SK-N-SH (cell line): ENCODE measurements at regions not wholly inside any gene's neighbourhood (a gene's known extent, or its start where the extent isn't known, plus 50 kb on each side); places are given as distances from the start of the nearest gene placed in this dataset.

ENCODE experiments used
- CTCF ChIA-PET: fragments of 300-600, 350-600 bp; formaldehyde crosslinking; extraction: SDS; loops from one replicate; lab custom pipeline; 2021; lab: Yijun Ruan, JAX
- POLR2A ChIA-PET: fragments of 350-600 bp; sonication (Branson Sonifier 250); formaldehyde crosslinking; extraction: SDS; loops from one replicate; lab custom pipeline; 2020; ENCODE audit warnings: antibody characterized with exemption, inconsistent platforms; lab: Yijun Ruan, JAX
- DNase-seq: peaks from one replicate; pipeline ENCODE4 v3.0.0; 2012
- H2AFZ ChIP-seq: fragments of 200-600 bp; sonication (generic); 2 replicates; pipeline ENCODE4 v1.8.1; 2016; ENCODE audit warnings: antibody characterized with exemption, mild to moderate bottlenecking, low read depth
- H3F3A ChIP-seq: fragments of 200-600 bp; sonication (generic); replicated peaks from 2 replicates; pipeline ENCODE3; 2016; ENCODE audit warnings: antibody characterized with exemption, mild to moderate bottlenecking; ENCODE audit not compliant: insufficient read depth
- H3K27ac ChIP-seq, 2 experiments: fragments of 200-500 bp in 1 of 2; fragments of 200-600 bp in 1 of 2; sonication (Bioruptor generic) in 1 of 2; sonication (generic), shearing (Covaris generic) in 1 of 2; 2 replicates each; pipeline versions ENCODE4 v1.5.1 to v1.6.1; 2014 to 2016; ENCODE audit warnings: low read depth in 2 of 2, inconsistent platforms in 1 of 2, low read length in 1 of 2, mild to moderate bottlenecking in 1 of 2, mixed read lengths in 1 of 2
- H3K27me3 ChIP-seq: fragments of 200-600 bp; sonication (generic), shearing (Covaris generic); 2 replicates; pipeline ENCODE4 v1.6.1; 2016; ENCODE audit warnings: mixed run types; ENCODE audit not compliant: insufficient read depth
- H3K36me3 ChIP-seq, 2 experiments: fragments of 200-500 bp in 1 of 2; fragments of 200-600 bp in 1 of 2; sonication (Bioruptor generic) in 1 of 2; sonication (generic) in 1 of 2; replicated peaks in 1 of 2; 2 replicates each; pipeline versions ENCODE3 to v1.5.1; 2014 to 2016; ENCODE audit warnings: low read length in 1 of 2, mild to moderate bottlenecking in 1 of 2; ENCODE audit not compliant: insufficient read depth in 2 of 2, control insufficient read depth in 1 of 2
- H3K4me1 ChIP-seq, 2 experiments: fragments of 200-500 bp in 1 of 2; fragments of 200-600 bp in 1 of 2; sonication (Bioruptor generic) in 1 of 2; sonication (generic), shearing (Covaris generic) in 1 of 2; 2 replicates each; pipeline versions ENCODE4 v1.5.1 to v1.6.1; 2014 to 2016; ENCODE audit warnings: low read depth in 1 of 2, low read length in 1 of 2, mixed run types in 1 of 2; ENCODE audit not compliant: insufficient read depth in 2 of 2, control insufficient read depth in 1 of 2
- H3K4me2 ChIP-seq: fragments of 200-600 bp; sonication (generic), shearing (Covaris generic); 2 replicates; pipeline ENCODE4 v1.6.1; 2017; ENCODE audit warnings: mixed run types
- H3K4me3 ChIP-seq, 2 experiments: fragments of 200-500 bp in 1 of 2; fragments of 200-600 bp in 1 of 2; sonication (Bioruptor generic) in 1 of 2; sonication (generic), shearing (Covaris generic) in 1 of 2; 2 replicates each; pipeline versions ENCODE4 v1.5.1 to v1.8.1; 2014 to 2016; ENCODE audit warnings: low read depth in 2 of 2, inconsistent platforms in 1 of 2, low read length in 1 of 2, mild to moderate bottlenecking in 1 of 2, mixed read lengths in 1 of 2, moderate library complexity in 1 of 2
- H3K79me2 ChIP-seq: fragments of 200-600 bp; sonication (generic); 2 replicates; pipeline ENCODE4 v1.8.1; 2017; ENCODE audit warnings: mild to moderate bottlenecking; ENCODE audit not compliant: insufficient read depth
- H3K9ac ChIP-seq: fragments of 200-600 bp; sonication (generic); 2 replicates; pipeline ENCODE4 v1.6.1; 2017; ENCODE audit warnings: mixed run types
- H3K9me2 ChIP-seq: fragments of 200-600 bp; sonication (generic); 2 replicates; pipeline ENCODE4 v1.6.1; 2017; ENCODE audit warnings: mixed run types
- H3K9me3 ChIP-seq: fragments of 200-600 bp; sonication (generic); 2 replicates; pipeline ENCODE4 v1.6.1; 2017; ENCODE audit warnings: mixed run types, mild to moderate bottlenecking, moderate library complexity
- H4K20me1 ChIP-seq: fragments of 200-600 bp; sonication (generic); 2 replicates; pipeline ENCODE4 v1.6.1; 2017; ENCODE audit warnings: mild to moderate bottlenecking, mixed run types; ENCODE audit not compliant: insufficient read depth
- EZH2phosphoT487 ChIP-seq: fragments of 200-600 bp; sonication (generic); IDR thresholded peaks from 2 replicates; pipeline ENCODE4 v1.6.1; 2017; ENCODE audit warnings: low read depth, mixed run types, mild to moderate bottlenecking, antibody characterized with exemption, moderate library complexity, borderline replicate concordance
- FOSL2 ChIP-seq: IDR thresholded peaks from 2 replicates; pipeline ENCODE4 v1.4.0; 2012; ENCODE audit warnings: low read depth, mild to moderate bottlenecking, moderate library complexity, borderline replicate concordance
- FOXJ3 ChIP-seq: sonication (generic); formaldehyde crosslinking; IDR thresholded peaks from 2 replicates; pipeline ENCODE4 v1.5.1; 2020; ENCODE audit warnings: mild to moderate bottlenecking, missing genetic modification reagents
- FOXM1 ChIP-seq: IDR thresholded peaks from 2 replicates; pipeline ENCODE4 v1.4.0; 2012; ENCODE audit warnings: low read depth, mild to moderate bottlenecking
- GATA2 ChIP-seq: sonication (generic); formaldehyde crosslinking; IDR thresholded peaks from 2 replicates; pipeline ENCODE4 v1.5.0; 2020; ENCODE audit warnings: mild to moderate bottlenecking, missing genetic modification reagents
- JUND ChIP-seq: IDR thresholded peaks from 2 replicates; pipeline ENCODE4 v1.4.0; 2012
- MEF2A ChIP-seq: IDR thresholded peaks from 2 replicates; pipeline ENCODE4 v1.4.0; 2012; ENCODE audit warnings: low read depth, borderline replicate concordance
- MXI1 ChIP-seq: IDR thresholded peaks from 2 replicates; pipeline ENCODE4 v1.6.1; 2012; ENCODE audit warnings: mild to moderate bottlenecking, low read depth, low read length, improper control_type of control experiment
- RCOR1 ChIP-seq: fragments of 150-350 bp; IDR thresholded peaks from 2 replicates; pipeline ENCODE4 v1.6.1; 2017; ENCODE audit warnings: antibody characterized with exemption, low read length
- RXRA ChIP-seq: IDR thresholded peaks from 2 replicates; pipeline ENCODE4 v1.4.0; 2012; ENCODE audit warnings: low read depth, mild to moderate bottlenecking, borderline replicate concordance
- TCF12 ChIP-seq: IDR thresholded peaks from 2 replicates; pipeline ENCODE4 v1.4.0; 2012
- TEAD4 ChIP-seq: IDR thresholded peaks from 2 replicates; pipeline ENCODE4 v1.4.0; 2012; ENCODE audit warnings: mild to moderate bottlenecking, borderline replicate concordance; ENCODE audit not compliant: insufficient read depth
- YY1 ChIP-seq: IDR thresholded peaks from 2 replicates; pipeline ENCODE4 v1.4.0; 2012; ENCODE audit warnings: low read depth, mild to moderate bottlenecking
- WGBS: methylation state at CpG from one replicate; pipeline ENCODE4 v1.1.6; 2017; ENCODE audit warnings: low lambda C conversion rate; 5-methylcytosine and 5-hydroxymethylcytosine counted together
- TF ChIP-seq, protein P1 (sequence below): fragments of 150-350 bp; IDR thresholded peaks from 2 replicates; pipeline ENCODE4 v1.6.1; 2016; ENCODE audit warnings: mild to moderate bottlenecking, low read depth, low read length
- TF ChIP-seq, protein P2 (sequence below): IDR thresholded peaks from 2 replicates; pipeline ENCODE4 v1.4.0; 2012; ENCODE audit warnings: low read depth, borderline replicate concordance
- TF ChIP-seq, protein P3 (sequence below): IDR thresholded peaks from 2 replicates; pipeline ENCODE4 v1.6.1; 2012; ENCODE audit warnings: mild to moderate bottlenecking, low read depth, low read length, moderate library complexity
- TF ChIP-seq, protein P4 (sequence below): IDR thresholded peaks from 2 replicates; pipeline ENCODE4 v1.4.0; 2012; ENCODE audit warnings: low read depth
- TF ChIP-seq, protein P5 (sequence below): IDR thresholded peaks from 2 replicates; pipeline ENCODE4; 2012

DNA sequence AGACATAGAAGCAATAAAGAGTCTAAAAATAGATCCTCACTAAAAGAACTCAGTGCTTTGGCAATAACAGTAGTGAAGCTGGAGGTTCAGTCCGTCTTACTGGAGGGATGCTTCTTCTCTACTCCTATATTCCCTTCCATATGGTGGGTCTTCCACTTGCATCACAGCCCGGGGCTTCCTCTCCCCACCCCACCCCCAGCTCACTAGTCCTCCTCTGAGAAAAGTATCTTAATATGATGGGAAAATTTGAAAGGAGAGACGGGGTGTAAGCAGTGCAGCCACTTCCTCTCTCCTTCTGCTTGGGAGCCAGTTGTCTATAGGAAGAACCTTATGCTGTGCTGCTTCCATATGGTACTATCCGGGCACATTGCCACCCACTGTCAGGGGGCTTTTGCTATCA lies 57.2 kb upstream of the SPOPL start:
- CTCF ChIA-PET, result no interaction called here
- 71% methylated on average over 4 of the region's 4 CpGs for WGBS

More for the DNA sequence above, 57.2 kb upstream of the SPOPL start:
- no peaks in the 10 kb centered on the region for H4K20me1 ChIP-seq
- no peaks in the 10 kb centered on the region for H3K36me3 ChIP-seq
- TF ChIP-seq, protein P1, sequence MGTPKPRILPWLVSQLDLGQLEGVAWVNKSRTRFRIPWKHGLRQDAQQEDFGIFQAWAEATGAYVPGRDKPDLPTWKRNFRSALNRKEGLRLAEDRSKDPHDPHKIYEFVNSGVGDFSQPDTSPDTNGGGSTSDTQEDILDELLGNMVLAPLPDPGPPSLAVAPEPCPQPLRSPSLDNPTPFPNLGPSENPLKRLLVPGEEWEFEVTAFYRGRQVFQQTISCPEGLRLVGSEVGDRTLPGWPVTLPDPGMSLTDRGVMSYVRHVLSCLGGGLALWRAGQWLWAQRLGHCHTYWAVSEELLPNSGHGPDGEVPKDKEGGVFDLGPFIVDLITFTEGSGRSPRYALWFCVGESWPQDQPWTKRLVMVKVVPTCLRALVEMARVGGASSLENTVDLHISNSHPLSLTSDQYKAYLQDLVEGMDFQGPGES, result no peak
- no peak for TF ChIP-seq YY1
- TF ChIP-seq RCOR1, result no peak
- TF ChIP-seq FOXM1, result no peak
- TF ChIP-seq, protein P2, sequence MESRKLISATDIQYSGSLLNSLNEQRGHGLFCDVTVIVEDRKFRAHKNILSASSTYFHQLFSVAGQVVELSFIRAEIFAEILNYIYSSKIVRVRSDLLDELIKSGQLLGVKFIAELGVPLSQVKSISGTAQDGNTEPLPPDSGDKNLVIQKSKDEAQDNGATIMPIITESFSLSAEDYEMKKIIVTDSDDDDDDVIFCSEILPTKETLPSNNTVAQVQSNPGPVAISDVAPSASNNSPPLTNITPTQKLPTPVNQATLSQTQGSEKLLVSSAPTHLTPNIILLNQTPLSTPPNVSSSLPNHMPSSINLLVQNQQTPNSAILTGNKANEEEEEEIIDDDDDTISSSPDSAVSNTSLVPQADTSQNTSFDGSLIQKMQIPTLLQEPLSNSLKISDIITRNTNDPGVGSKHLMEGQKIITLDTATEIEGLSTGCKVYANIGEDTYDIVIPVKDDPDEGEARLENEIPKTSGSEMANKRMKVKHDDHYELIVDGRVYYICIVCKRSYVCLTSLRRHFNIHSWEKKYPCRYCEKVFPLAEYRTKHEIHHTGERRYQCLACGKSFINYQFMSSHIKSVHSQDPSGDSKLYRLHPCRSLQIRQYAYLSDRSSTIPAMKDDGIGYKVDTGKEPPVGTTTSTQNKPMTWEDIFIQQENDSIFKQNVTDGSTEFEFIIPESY, result no peak
- TF ChIP-seq, protein P3, sequence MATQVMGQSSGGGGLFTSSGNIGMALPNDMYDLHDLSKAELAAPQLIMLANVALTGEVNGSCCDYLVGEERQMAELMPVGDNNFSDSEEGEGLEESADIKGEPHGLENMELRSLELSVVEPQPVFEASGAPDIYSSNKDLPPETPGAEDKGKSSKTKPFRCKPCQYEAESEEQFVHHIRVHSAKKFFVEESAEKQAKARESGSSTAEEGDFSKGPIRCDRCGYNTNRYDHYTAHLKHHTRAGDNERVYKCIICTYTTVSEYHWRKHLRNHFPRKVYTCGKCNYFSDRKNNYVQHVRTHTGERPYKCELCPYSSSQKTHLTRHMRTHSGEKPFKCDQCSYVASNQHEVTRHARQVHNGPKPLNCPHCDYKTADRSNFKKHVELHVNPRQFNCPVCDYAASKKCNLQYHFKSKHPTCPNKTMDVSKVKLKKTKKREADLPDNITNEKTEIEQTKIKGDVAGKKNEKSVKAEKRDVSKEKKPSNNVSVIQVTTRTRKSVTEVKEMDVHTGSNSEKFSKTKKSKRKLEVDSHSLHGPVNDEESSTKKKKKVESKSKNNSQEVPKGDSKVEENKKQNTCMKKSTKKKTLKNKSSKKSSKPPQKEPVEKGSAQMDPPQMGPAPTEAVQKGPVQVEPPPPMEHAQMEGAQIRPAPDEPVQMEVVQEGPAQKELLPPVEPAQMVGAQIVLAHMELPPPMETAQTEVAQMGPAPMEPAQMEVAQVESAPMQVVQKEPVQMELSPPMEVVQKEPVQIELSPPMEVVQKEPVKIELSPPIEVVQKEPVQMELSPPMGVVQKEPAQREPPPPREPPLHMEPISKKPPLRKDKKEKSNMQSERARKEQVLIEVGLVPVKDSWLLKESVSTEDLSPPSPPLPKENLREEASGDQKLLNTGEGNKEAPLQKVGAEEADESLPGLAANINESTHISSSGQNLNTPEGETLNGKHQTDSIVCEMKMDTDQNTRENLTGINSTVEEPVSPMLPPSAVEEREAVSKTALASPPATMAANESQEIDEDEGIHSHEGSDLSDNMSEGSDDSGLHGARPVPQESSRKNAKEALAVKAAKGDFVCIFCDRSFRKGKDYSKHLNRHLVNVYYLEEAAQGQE, result no peak
- TF ChIP-seq GATA2, result no peak
- TF ChIP-seq, protein P4, sequence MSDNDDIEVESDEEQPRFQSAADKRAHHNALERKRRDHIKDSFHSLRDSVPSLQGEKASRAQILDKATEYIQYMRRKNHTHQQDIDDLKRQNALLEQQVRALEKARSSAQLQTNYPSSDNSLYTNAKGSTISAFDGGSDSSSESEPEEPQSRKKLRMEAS, result no peak
- TF ChIP-seq MEF2A, result no peak
- TF ChIP-seq FOSL2, result no peak
- TF ChIP-seq EZH2phosphoT487, result no peak
- TF ChIP-seq FOXJ3 (CRISPR knock-in tag), result no peak
- TF ChIP-seq, protein P5, sequence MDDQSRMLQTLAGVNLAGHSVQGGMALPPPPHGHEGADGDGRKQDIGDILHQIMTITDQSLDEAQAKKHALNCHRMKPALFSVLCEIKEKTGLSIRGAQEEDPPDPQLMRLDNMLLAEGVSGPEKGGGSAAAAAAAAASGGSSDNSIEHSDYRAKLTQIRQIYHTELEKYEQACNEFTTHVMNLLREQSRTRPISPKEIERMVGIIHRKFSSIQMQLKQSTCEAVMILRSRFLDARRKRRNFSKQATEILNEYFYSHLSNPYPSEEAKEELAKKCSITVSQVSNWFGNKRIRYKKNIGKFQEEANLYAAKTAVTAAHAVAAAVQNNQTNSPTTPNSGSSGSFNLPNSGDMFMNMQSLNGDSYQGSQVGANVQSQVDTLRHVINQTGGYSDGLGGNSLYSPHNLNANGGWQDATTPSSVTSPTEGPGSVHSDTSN, result no peak
- no peak for TF ChIP-seq TEAD4
- no peak for TF ChIP-seq JUND
- TF ChIP-seq MXI1, result no peak
- TF ChIP-seq RXRA, result no peak
- TF ChIP-seq TCF12, result no peak
- no peak overlapping the region for H3K4me3 ChIP-seq
- H3K4me1 ChIP-seq, result peaks cover 0 to 10% of the 10 kb centered on the region in 2 experiments; a peak in 2 of 4 replicates
- H3K79me2 ChIP-seq, result no peaks in the 10 kb centered on the region
- H3K9me3 ChIP-seq, result no peaks in the 10 kb centered on the region
- H3F3A ChIP-seq, result no peaks in the 10 kb centered on the region
- DNase-seq, result no peak
- H3K9ac ChIP-seq, result no peak overlapping the region
- no peaks in the 10 kb centered on the region for H3K27me3 ChIP-seq
- no peaks in the 10 kb centered on the region for H3K9me2 ChIP-seq
- no peak overlapping the region for H2AFZ ChIP-seq
- no peak overlapping the region for H3K27ac ChIP-seq
- POLR2A ChIA-PET, result no interaction called here
- no peak overlapping the region for H3K4me2 ChIP-seq
